Sigmoid colon (tissue), 6 donors: ENCODE measurements at regions not wholly inside any gene's neighbourhood (a gene's known extent, or its start where the extent isn't known, plus 50 kb on each side); places are given as distances from the start of the nearest gene placed in this dataset.

Experiments
- DNase-seq: peaks from one replicate; pipeline ENCODE4 v3.0.0-alpha.2; 2019
- H3K27ac ChIP-seq, 4 donors: fragments of 200-600 bp; sonication (generic); one replicate each; pipeline ENCODE4 v1.5.1; 2016 to 2019; ENCODE audit warnings: mild to moderate bottlenecking in 1 of 4
- H3K27me3 ChIP-seq, 3 donors: fragments of 200-600 bp; sonication (generic); one replicate each; pipeline ENCODE4 v1.5.1; 2019; ENCODE audit warnings: mild to moderate bottlenecking in 1 of 3
- H3K36me3 ChIP-seq, 4 donors: fragments of 200-600 bp; sonication (generic); one replicate each; pipeline ENCODE4 v1.5.1; 2016 to 2019
- H3K4me1 ChIP-seq, 4 donors: fragments of 200-600 bp; sonication (generic); one replicate each; pipeline ENCODE4 v1.5.1; 2017 to 2019
- H3K4me3 ChIP-seq, 4 donors: fragments of 200-600 bp; sonication (generic); one replicate each; pipeline ENCODE4 v1.5.1; 2017 to 2019; ENCODE audit warnings: mild to moderate bottlenecking in 2 of 4, moderate library complexity in 1 of 4
- H3K9me3 ChIP-seq, 4 donors: fragments of 200-600 bp in 3 of 4; sonication (generic) in 3 of 4; one replicate each; pipeline versions ENCODE4 v1.5.1 to v1.6.1; 2013 to 2019
- CTCF ChIP-seq, 4 experiments: fragments of 450-650 bp in 3 of 4; fragments of 200-600 bp in 1 of 4; IDR thresholded peaks; one replicate each; pipeline ENCODE4 v1.5.1; 2016 to 2019; ENCODE audit warnings: antibody characterized with exemption in 4 of 4, mild to moderate bottlenecking in 3 of 4, moderate library complexity in 2 of 4
- EP300 ChIP-seq, 4 donors: sonication (generic); formaldehyde crosslinking; IDR thresholded peaks; one replicate each; pipeline ENCODE4 v1.6.1; 2017; ENCODE audit warnings: antibody characterized with exemption in 4 of 4
- POLR2A ChIP-seq, 2 donors: fragments of 450-650 bp; IDR thresholded peaks; one replicate each; pipeline ENCODE4 v1.6.1; 2016; ENCODE audit warnings: antibody characterized with exemption in 2 of 2, mild to moderate bottlenecking in 2 of 2, moderate library complexity in 2 of 2
- POLR2AphosphoS5 ChIP-seq, 4 donors: sonication (generic); formaldehyde crosslinking; IDR thresholded peaks; one replicate each; pipeline ENCODE4 v1.6.1; 2017; ENCODE audit warnings: antibody characterized with exemption in 4 of 4
- WGBS, 2 donors: extraction: QIAGEN DNeasy Blood & Tissue Kit; methylation state at CpG; one replicate each; pipeline ENCODE4 v1.1.7; 2013; 5-methylcytosine and 5-hydroxymethylcytosine counted together
- intact Hi-C: fragments of 100-400 bp; cut with DNase I; formaldehyde crosslinking; loops from one replicate; pipeline ENCODE4 v1.15.1; 2023
- donor health status: healthy with polysubstance abuse.
- donor health status: healthy.

- H3K27ac ChIP-seq, result no peak overlapping the region
- H3K4me1 ChIP-seq, result no peaks in the 10 kb centered on the region
- H3K27me3 ChIP-seq, result no peaks in the 10 kb centered on the region
- no peaks in the 10 kb centered on the region for H3K9me3 ChIP-seq
- no peak overlapping the region for H3K4me3 ChIP-seq
- WGBS, 2 donors, result 84 to 87% methylated on average over 3 of the region's 3 CpGs
- TF ChIP-seq POLR2AphosphoS5 (IDR thresholded peaks at IDR 0.05), result no peak
- intact Hi-C loops, result no loop called here
- no peak for DNase-seq
- no peaks in the 10 kb centered on the region for H3K36me3 ChIP-seq
These were observed 90.4 kb upstream of the ZC3H11B start for GRCh38 chr1:219703368-219703639.

GRCh38 chr1:219701476-219701875 lies 88.6 kb upstream of the ZC3H11B start:
- intact Hi-C loops, result no loop called here

GRCh38 chr1:219699870-219700269 lies 87.0 kb upstream of the ZC3H11B start:
- DNase-seq, result no peak
- H3K9me3 ChIP-seq, result no peaks in the 10 kb centered on the region
- H3K4me1 ChIP-seq, result no peaks in the 10 kb centered on the region
- H3K36me3 ChIP-seq, result no peaks in the 10 kb centered on the region
- H3K27ac ChIP-seq, result no peak overlapping the region
- intact Hi-C loops, result no loop called here
- WGBS, 2 donors, result 86 to 89% methylated on average over 5 of the region's 5 CpGs
- TF ChIP-seq POLR2A (IDR thresholded peaks at IDR 0.05) (no peak), POLR2AphosphoS5 (IDR thresholded peaks at IDR 0.05) (no peak), EP300 (IDR thresholded peaks at IDR 0.05) (no peak), CTCF (IDR thresholded peaks at IDR 0.05) (no peak)
- H3K27me3 ChIP-seq, result no peaks in the 10 kb centered on the region
- H3K4me3 ChIP-seq, result no peak overlapping the region

More at GRCh38 chr1:219701476-219701875, 88.6 kb upstream of the ZC3H11B start:
- TF ChIP-seq CTCF (IDR thresholded peaks at IDR 0.05) (no peak), POLR2A (IDR thresholded peaks at IDR 0.05) (no peak), EP300 (IDR thresholded peaks at IDR 0.05) (no peak)
- no peak for DNase-seq
- no peak overlapping the region for H3K4me3 ChIP-seq
- no peaks in the 10 kb centered on the region for H3K36me3 ChIP-seq
- no peaks in the 10 kb centered on the region for H3K4me1 ChIP-seq
- no peak overlapping the region for H3K27ac ChIP-seq
- 72 to 84% methylated on average over 3 of the region's 3 CpGs for WGBS, 2 donors
- H3K27me3 ChIP-seq, result no peaks in the 10 kb centered on the region
- H3K9me3 ChIP-seq, result no peaks in the 10 kb centered on the region

GRCh38 chr1:219697682-219698081 lies 84.8 kb upstream of the ZC3H11B start:
- Histone ChIP-seq H3K36me3 (no peaks in the 10 kb centered on the region), H3K27me3 (no peaks in the 10 kb centered on the region), H3K4me3 (no peak overlapping the region), H3K27ac (no peak overlapping the region), H3K4me1 (no peaks in the 10 kb centered on the region), H3K9me3 (no peaks in the 10 kb centered on the region)
- TF ChIP-seq POLR2AphosphoS5 (IDR thresholded peaks at IDR 0.05), result no peak
- TF ChIP-seq EP300 (IDR thresholded peaks at IDR 0.05), result no peak
- TF ChIP-seq POLR2A (IDR thresholded peaks at IDR 0.05), result no peak
- no peak for TF ChIP-seq CTCF (IDR thresholded peaks at IDR 0.05)
- 48 to 73% methylated on average over 1 of the region's 1 CpG for WGBS, 2 donors
- intact Hi-C loops, result no loop called here
- no peak for DNase-seq

GRCh38 chr1:219692981-219693380 lies 80.1 kb upstream of the ZC3H11B start:
- Histone ChIP-seq H3K4me3 (no peak overlapping the region), H3K9me3 (no peaks in the 10 kb centered on the region), H3K36me3 (no peaks in the 10 kb centered on the region), H3K27ac (no peak overlapping the region), H3K27me3 (no peaks in the 10 kb centered on the region), H3K4me1 (no peaks in the 10 kb centered on the region)
- WGBS, 2 donors, result 53 to 72% methylated on average over 2 of the region's 2 CpGs
- DNase-seq, result no peak
- no peak for TF ChIP-seq CTCF (IDR thresholded peaks at IDR 0.05)
- TF ChIP-seq EP300 (IDR thresholded peaks at IDR 0.05), result no peak
- no peak for TF ChIP-seq POLR2A (IDR thresholded peaks at IDR 0.05)
- no peak for TF ChIP-seq POLR2AphosphoS5 (IDR thresholded peaks at IDR 0.05)
- intact Hi-C loops, result no loop called here
